IMR-90 (cell line): ENCODE measurements at regions not wholly inside any gene's neighbourhood (a gene's known extent, or its start where the extent isn't known, plus 50 kb on each side); places are given as distances from the start of the nearest gene placed in this dataset.

ENCODE experiments used
- ATAC-seq: fragments of 200-7000 bp; cut with Tn5 transposase; 2 replicates; pipeline ENCODE4 v1.9.1; 2020; ENCODE audit warnings: low read depth, mild to moderate bottlenecking, moderate library complexity
- BruUV-seq: library from RNA; stranded (reverse); fragments of 400-500 nt; replicated peaks from 2 replicates; lab custom pipeline; 2021; lab: Mats Ljungman, UMichigan
- CTCF ChIA-PET: fragments of 300-600 bp; formaldehyde crosslinking; extraction: SDS; loops from one replicate; lab custom pipeline; 2021; ENCODE audit warnings: antibody characterized with exemption; lab: Yijun Ruan, JAX
- POLR2A ChIA-PET: fragments of 300-600 bp; sonication (Branson Sonifier 250); formaldehyde crosslinking; loops from one replicate; lab custom pipeline; 2022; ENCODE audit warnings: antibody characterized with exemption; ENCODE audit not compliant: unreplicated experiment; lab: Charles Lee
- DNase-seq: peaks from one replicate; pipeline ENCODE4 v3.0.0; 2013
- H2AFZ ChIP-seq: replicated peaks from 2 replicates; pipeline ENCODE3; 2013; ENCODE audit warnings: low read length, mild to moderate bottlenecking; ENCODE audit not compliant: poor library complexity
- H2AK5ac ChIP-seq: 2 replicates; pipeline ENCODE4 v1.6.1; 2013; ENCODE audit warnings: low read depth, low read length, inconsistent platforms
- H2AK9ac ChIP-seq: replicated peaks from 2 replicates; pipeline ENCODE3; 2013; ENCODE audit warnings: mild to moderate bottlenecking, low read depth, low read length, moderate library complexity; ENCODE audit not compliant: poor library complexity
- H2BK120ac ChIP-seq: 2 replicates; pipeline ENCODE4 v1.6.1; 2013; ENCODE audit warnings: low read depth, low read length, inconsistent platforms
- H2BK15ac ChIP-seq: 3 replicates; pipeline ENCODE4 v1.6.1; 2013; ENCODE audit warnings: low read depth, low read length, inconsistent platforms
- H2BK20ac ChIP-seq: 2 replicates; pipeline ENCODE4 v1.6.1; 2013; ENCODE audit warnings: low read depth, mild to moderate bottlenecking, inconsistent platforms, low read length, moderate library complexity
- H2BK5ac ChIP-seq: 2 replicates; pipeline ENCODE4 v1.6.1; 2013; ENCODE audit warnings: mild to moderate bottlenecking, low read depth, low read length, inconsistent platforms; ENCODE audit not compliant: poor library complexity, severe bottlenecking
- H3K14ac ChIP-seq: replicated peaks from 2 replicates; pipeline ENCODE4 v1.6.1; 2013; ENCODE audit warnings: low read depth, low read length, inconsistent platforms
- H3K18ac ChIP-seq: 2 replicates; pipeline ENCODE4 v1.6.1; 2013; ENCODE audit warnings: low read depth, low read length, control low read depth
- H3K23ac ChIP-seq: 2 replicates; pipeline ENCODE4 v1.6.1; 2013; ENCODE audit warnings: low read depth, low read length, inconsistent platforms
- H3K27ac ChIP-seq: 2 replicates; pipeline ENCODE4 v1.5.1; 2013; ENCODE audit warnings: mild to moderate bottlenecking, control low read depth, low read length; ENCODE audit not compliant: insufficient read depth
- H3K27me3 ChIP-seq: 2 replicates; pipeline ENCODE4 v1.6.1; 2013; ENCODE audit warnings: low read length; ENCODE audit not compliant: control insufficient read depth, insufficient read depth
- H3K36me3 ChIP-seq: 2 replicates; pipeline ENCODE4 v1.6.1; 2013; ENCODE audit warnings: low read length, mixed read lengths; ENCODE audit not compliant: control insufficient read depth, insufficient read depth
- H3K4ac ChIP-seq: 2 replicates; pipeline ENCODE4 v1.6.1; 2013; ENCODE audit warnings: low read depth, low read length, inconsistent platforms
- H3K4me1 ChIP-seq: 2 replicates; pipeline ENCODE4 v1.6.1; 2013; ENCODE audit warnings: low read length, mixed read lengths; ENCODE audit not compliant: control insufficient read depth, insufficient read depth
- H3K4me2 ChIP-seq: 2 replicates; pipeline ENCODE4 v1.6.1; 2013; ENCODE audit warnings: low read depth, mild to moderate bottlenecking, control low read depth, low read length, moderate library complexity
- H3K4me3 ChIP-seq: 2 replicates; pipeline ENCODE4 v1.5.1; 2013; ENCODE audit warnings: low read depth, mild to moderate bottlenecking, control low read depth, low read length, moderate library complexity; ENCODE audit not compliant: insufficient read depth
- H3K56ac ChIP-seq: 2 replicates; pipeline ENCODE4 v1.6.1; 2013; ENCODE audit warnings: low read length, inconsistent platforms; ENCODE audit not compliant: insufficient read depth; ENCODE audit errors: extremely low read depth
- H3K79me1 ChIP-seq, 2 experiments: 2 replicates each; pipeline ENCODE4 v1.6.1; 2013; ENCODE audit warnings: low read length in 2 of 2, inconsistent platforms in 1 of 2, low read depth in 1 of 2
- H3K9ac ChIP-seq: 2 replicates; pipeline ENCODE4 v1.6.1; 2013; ENCODE audit warnings: low read depth, low read length, control low read depth
- H3K9me1 ChIP-seq: 2 replicates; pipeline ENCODE4 v1.6.1; 2013; ENCODE audit warnings: low read length, inconsistent platforms; ENCODE audit not compliant: insufficient read depth
- H3K9me3 ChIP-seq: 2 replicates; pipeline ENCODE4 v1.6.1; 2013; ENCODE audit warnings: low read length; ENCODE audit not compliant: control insufficient read depth, insufficient read depth
- H4K20me1 ChIP-seq: 2 replicates; pipeline ENCODE4 v1.6.1; 2013; ENCODE audit warnings: low read length, inconsistent platforms; ENCODE audit not compliant: insufficient read depth
- H4K5ac ChIP-seq: 2 replicates; pipeline ENCODE4 v1.6.1; 2013; ENCODE audit warnings: mild to moderate bottlenecking, low read depth, low read length, control low read depth
- H4K8ac ChIP-seq, 2 experiments: 2 replicates each; pipeline ENCODE4 v1.6.1; 2013; ENCODE audit warnings: low read depth in 2 of 2, low read length in 2 of 2, control low read depth in 1 of 2, inconsistent platforms in 1 of 2
- H4K91ac ChIP-seq: 2 replicates; pipeline ENCODE4 v1.6.1; 2013; ENCODE audit warnings: low read depth, low read length, inconsistent platforms; ENCODE audit not compliant: insufficient read depth
- CEBPB ChIP-seq: IDR thresholded peaks from 2 replicates; pipeline ENCODE4 v1.6.1; 2012; ENCODE audit warnings: low read depth, low read length, improper control_type of control experiment
- SMC3 ChIP-seq: fragments of 150-350 bp; IDR thresholded peaks from 2 replicates; pipeline ENCODE4 v1.6.1; 2016; ENCODE audit warnings: low read depth, mild to moderate bottlenecking, antibody characterized with exemption, low read length, moderate library complexity
- WGBS, 2 experiments: methylation state at CpG; one replicate each; pipeline versions ENCODE4 v1.1.5 to v1.1.7; 2013; ENCODE audit warnings: missing lambda C conversion rate in 2 of 2; ENCODE audit not compliant: insufficient read length in 1 of 2; ENCODE audit errors: extremely low coverage in 2 of 2; 5-methylcytosine and 5-hydroxymethylcytosine counted together
- dilution Hi-C: fragments of 300-500 bp; cut with HindIII; formaldehyde crosslinking; loops from one replicate; pipeline ENCODE4 v1.14.3; 2018; ENCODE audit warnings: low sequenced_read_pairs; ENCODE audit not compliant: unreplicated experiment
- in situ Hi-C: fragments of 300-500 bp; cut with MboI; formaldehyde crosslinking; loops from 3 replicates; pipeline ENCODE4 v1.14.3; 2019; ENCODE audit warnings: low sequenced_read_pairs, inconsistent platforms, mixed read lengths
- intact Hi-C: fragments of 100-400 bp; cut with micrococcal nuclease; formaldehyde crosslinking; loops from 2 replicates; pipeline ENCODE4 v1.10.0; 2022

GRCh38 chr4:123939621-123940020, 543.0 kb downstream of the SPRY1 start:
- H4K91ac ChIP-seq, result no peak overlapping the region
- H3K36me3 ChIP-seq, result no peaks in the 10 kb centered on the region
- no peak overlapping the region for H4K8ac ChIP-seq
- ChIA-PET CTCF (no interaction called here), POLR2A (no interaction called here)
- H3K9me3 ChIP-seq, result no peaks in the 10 kb centered on the region
- H2BK15ac ChIP-seq, result no peak overlapping the region
- no peaks in the 10 kb centered on the region for H4K20me1 ChIP-seq
- no peak overlapping the region for H3K18ac ChIP-seq
- no peak overlapping the region for H2AK9ac ChIP-seq
- no peak overlapping the region for H2AFZ ChIP-seq
- WGBS, 2 experiments, result no CpG with 5 or more reads among the region's 1 CpG
- no peak overlapping the region for H3K4ac ChIP-seq
- no peak overlapping the region for H3K56ac ChIP-seq
- DNase-seq (peak; percentile 88), ATAC-seq (peak; percentile 49)
- no peak overlapping the region for H3K4me2 ChIP-seq
- no peaks in the 10 kb centered on the region for H3K9me1 ChIP-seq
- no peak overlapping the region for H3K27ac ChIP-seq
- H4K5ac ChIP-seq, result no peak overlapping the region
- in situ Hi-C loops, result no loop called here
- H3K79me1 ChIP-seq, result no peaks in the 10 kb centered on the region
- no peak overlapping the region for H3K23ac ChIP-seq
- no peaks in the 10 kb centered on the region for H3K27me3 ChIP-seq
- H2BK5ac ChIP-seq, result no peak overlapping the region
- peaks cover 4% of the 10 kb centered on the region for H3K4me1 ChIP-seq
- dilution Hi-C loops, result no loop called here
- H2AK5ac ChIP-seq, result no peak overlapping the region
- H2BK20ac ChIP-seq, result no peak overlapping the region
- no peak overlapping the region for H3K14ac ChIP-seq
- intact Hi-C loops, result no loop called here
- no peak overlapping the region for H3K4me3 ChIP-seq
- no TSS peak for BruUV-seq
- no peak overlapping the region for H2BK120ac ChIP-seq
- no peak overlapping the region for H3K9ac ChIP-seq
- TF ChIP-seq CEBPB (peak; percentile 20; the same call in 1 of the 2 replicates), SMC3 (no peak)
